ENCODE measurements at regions not wholly inside any gene's neighbourhood (a gene's known extent, or its start where the extent isn't known, plus 50 kb on each side); places are given as distances from the start of the nearest gene placed in this dataset.

DNA sequence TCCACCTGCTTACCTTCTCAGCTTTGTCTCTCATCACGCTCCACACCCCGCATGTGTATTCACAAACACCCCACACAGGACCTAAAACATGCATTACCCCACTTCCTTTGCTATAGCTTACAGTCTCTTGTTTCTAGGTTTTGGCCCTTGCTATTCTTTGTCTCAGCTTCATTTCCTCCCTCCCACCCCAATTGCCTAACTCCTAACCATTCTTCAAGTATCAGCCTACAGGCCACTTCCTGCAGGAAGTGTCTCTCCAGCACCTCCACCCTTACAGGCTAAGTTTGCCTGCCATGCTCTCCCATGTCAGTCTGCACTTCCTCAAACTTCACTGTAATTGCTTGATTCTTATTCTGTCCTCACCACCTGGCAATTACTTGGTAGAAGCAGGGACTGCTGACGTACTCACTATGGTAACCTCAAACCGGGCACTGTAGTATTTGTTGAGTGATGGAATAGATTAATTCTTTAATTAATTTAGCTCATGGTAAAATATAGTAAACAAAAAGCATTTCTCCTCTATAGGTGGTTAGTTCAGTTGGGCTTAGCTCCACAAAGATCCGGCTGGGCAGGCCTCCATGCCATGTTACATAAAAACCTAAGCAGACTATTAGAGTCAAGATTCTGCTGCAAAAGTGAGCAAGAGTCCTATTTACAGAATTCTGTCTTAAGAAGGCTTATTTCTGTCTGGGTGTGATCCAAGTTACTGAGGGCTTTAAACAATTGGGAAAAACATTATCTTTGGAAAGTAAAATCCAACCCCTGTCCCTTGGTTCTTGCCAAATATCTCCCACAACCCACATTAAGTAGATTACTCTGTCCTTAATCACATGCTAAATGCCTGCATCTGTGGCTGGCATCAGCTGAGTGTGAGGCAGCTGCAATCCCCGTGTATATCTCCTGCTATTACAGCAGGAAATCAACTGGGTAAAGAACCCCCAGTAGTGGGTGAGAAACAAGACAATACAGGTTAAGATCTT, 124.7 kb upstream of the CPEB2 start:
- POLR2A ChIA-PET: no interaction called here
- no peaks in the 10 kb centered on the region for H3K36me3 ChIP-seq (ENCODE audit: control insufficient read depth in 2 of 2, insufficient read depth in 1 of 2, low read length in 2 of 2)
- H3K4me3 ChIP-seq (ENCODE audit: low read depth, low read length): no peak overlapping the region
- H3K9me3 ChIP-seq (ENCODE audit: control insufficient read depth, insufficient read depth, low read depth, low read length): no peaks in the 10 kb centered on the region
- TF ChIP-seq ZNF560 (tag by site-specific recombination; IDR thresholded peaks at IDR 0.05; ENCODE audit: borderline replicate concordance): no peak
- TF ChIP-seq HOXA7 (CRISPR knock-in tag; IDR thresholded peaks at IDR 0.05; ENCODE audit: borderline replicate concordance): no peak
- TF ChIP-seq, protein P1, sequence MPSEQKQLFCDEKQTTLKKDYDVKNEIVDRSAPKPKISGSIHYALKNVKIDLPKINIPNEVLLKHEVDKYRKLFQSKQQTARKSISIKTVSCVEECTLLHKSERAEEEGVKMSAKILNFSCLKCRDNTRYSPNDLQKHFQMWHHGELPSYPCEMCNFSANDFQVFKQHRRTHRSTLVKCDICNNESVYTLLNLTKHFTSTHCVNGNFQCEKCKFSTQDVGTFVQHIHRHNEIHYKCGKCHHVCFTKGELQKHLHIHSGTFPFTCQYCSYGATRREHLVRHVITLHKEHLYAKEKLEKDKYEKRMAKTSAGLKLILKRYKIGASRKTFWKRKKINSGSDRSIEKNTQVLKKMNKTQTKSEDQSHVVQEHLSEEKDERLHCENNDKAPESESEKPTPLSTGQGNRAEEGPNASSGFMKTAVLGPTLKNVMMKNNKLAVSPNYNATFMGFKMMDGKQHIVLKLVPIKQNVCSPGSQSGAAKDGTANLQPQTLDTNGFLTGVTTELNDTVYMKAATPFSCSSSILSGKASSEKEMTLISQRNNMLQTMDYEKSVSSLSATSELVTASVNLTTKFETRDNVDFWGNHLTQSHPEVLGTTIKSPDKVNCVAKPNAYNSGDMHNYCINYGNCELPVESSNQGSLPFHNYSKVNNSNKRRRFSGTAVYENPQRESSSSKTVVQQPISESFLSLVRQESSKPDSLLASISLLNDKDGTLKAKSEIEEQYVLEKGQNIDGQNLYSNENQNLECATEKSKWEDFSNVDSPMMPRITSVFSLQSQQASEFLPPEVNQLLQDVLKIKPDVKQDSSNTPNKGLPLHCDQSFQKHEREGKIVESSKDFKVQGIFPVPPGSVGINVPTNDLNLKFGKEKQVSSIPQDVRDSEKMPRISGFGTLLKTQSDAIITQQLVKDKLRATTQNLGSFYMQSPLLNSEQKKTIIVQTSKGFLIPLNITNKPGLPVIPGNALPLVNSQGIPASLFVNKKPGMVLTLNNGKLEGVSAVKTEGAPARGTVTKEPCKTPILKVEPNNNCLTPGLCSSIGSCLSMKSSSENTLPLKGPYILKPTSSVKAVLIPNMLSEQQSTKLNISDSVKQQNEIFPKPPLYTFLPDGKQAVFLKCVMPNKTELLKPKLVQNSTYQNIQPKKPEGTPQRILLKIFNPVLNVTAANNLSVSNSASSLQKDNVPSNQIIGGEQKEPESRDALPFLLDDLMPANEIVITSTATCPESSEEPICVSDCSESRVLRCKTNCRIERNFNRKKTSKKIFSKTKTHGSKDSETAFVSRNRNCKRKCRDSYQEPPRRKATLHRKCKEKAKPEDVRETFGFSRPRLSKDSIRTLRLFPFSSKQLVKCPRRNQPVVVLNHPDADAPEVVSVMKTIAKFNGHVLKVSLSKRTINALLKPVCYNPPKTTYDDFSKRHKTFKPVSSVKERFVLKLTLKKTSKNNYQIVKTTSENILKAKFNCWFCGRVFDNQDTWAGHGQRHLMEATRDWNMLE (tag by site-specific recombination; conservative IDR thresholded peaks at IDR 0.05; ENCODE audit: low read depth): no peak
- TF ChIP-seq KLF7 (tag by site-specific recombination; IDR thresholded peaks at IDR 0.05; ENCODE audit: borderline replicate concordance): no peak
- no peak for TF ChIP-seq SP2 (tag by site-specific recombination; IDR thresholded peaks at IDR 0.05)
- TF ChIP-seq ZNF426 (tag by site-specific recombination; IDR thresholded peaks at IDR 0.05): no peak
- TF ChIP-seq FEZF1 (tag by site-specific recombination; IDR thresholded peaks at IDR 0.05): no peak
- TF ChIP-seq ZNF530 (tag by site-specific recombination; IDR thresholded peaks at IDR 0.05; ENCODE audit: low read depth): no peak
- TF ChIP-seq KLF1 (tag by site-specific recombination; IDR thresholded peaks at IDR 0.05): no peak
- no peak for TF ChIP-seq PRDM1 (tag by site-specific recombination; IDR thresholded peaks at IDR 0.05)
- TF ChIP-seq, protein P2, sequence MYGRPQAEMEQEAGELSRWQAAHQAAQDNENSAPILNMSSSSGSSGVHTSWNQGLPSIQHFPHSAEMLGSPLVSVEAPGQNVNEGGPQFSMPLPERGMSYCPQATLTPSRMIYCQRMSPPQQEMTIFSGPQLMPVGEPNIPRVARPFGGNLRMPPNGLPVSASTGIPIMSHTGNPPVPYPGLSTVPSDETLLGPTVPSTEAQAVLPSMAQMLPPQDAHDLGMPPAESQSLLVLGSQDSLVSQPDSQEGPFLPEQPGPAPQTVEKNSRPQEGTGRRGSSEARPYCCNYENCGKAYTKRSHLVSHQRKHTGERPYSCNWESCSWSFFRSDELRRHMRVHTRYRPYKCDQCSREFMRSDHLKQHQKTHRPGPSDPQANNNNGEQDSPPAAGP (tag by site-specific recombination; IDR thresholded peaks at IDR 0.05): no peak
- TF ChIP-seq ZNF660 (tag by site-specific recombination; IDR thresholded peaks at IDR 0.05): no peak
- TF ChIP-seq GFI1B (tag by site-specific recombination; IDR thresholded peaks at IDR 0.05): no peak
- TF ChIP-seq BCL11B (tag by site-specific recombination; IDR thresholded peaks at IDR 0.05; ENCODE audit: low read depth): no peak
- H3K4me1 ChIP-seq (ENCODE audit: control insufficient read depth, insufficient read depth, low read length): no peaks in the 10 kb centered on the region
- no peak overlapping the region for H3K27ac ChIP-seq (ENCODE audit: extremely low read depth, low read depth, low read length)
- CTCF ChIA-PET: no interaction called here

DNA sequence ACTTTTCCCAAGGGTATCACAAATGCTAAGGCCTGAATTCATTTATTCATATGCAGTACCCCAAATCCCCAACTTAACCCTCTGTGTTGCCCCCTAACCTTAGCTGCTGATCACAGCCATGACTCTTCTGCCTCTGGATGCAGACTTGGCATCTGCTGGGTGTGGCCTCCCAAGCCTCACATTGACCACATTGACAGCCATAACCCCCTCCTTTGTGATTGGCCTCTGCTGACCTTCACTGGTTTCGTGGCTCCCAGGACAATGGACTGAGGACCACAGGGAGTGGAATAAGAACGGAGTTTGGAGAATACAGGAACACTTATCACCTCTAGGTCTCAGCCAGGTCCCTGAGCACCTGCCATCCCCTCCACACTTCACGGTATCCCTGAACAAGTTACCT, 123.6 kb upstream of the CPEB2 start:
- ChIA-PET CTCF (no interaction called here), POLR2A (no interaction called here)
- Histone ChIP-seq H3K4me1 (ENCODE audit: control insufficient read depth, insufficient read depth, low read length) (no peaks in the 10 kb centered on the region), H3K4me3 (ENCODE audit: low read depth, low read length) (no peak overlapping the region), H3K9me3 (ENCODE audit: control insufficient read depth, insufficient read depth, low read depth, low read length) (no peaks in the 10 kb centered on the region), H3K27ac (ENCODE audit: extremely low read depth, low read depth, low read length) (no peak overlapping the region), H3K36me3 (ENCODE audit: control insufficient read depth in 2 of 2, insufficient read depth in 1 of 2, low read length in 2 of 2) (no peaks in the 10 kb centered on the region)
- TF ChIP-seq HOXC10 (CRISPR knock-in tag; IDR thresholded peaks at IDR 0.05): no peak
- no peak for TF ChIP-seq ZNF2 (tag by site-specific recombination; IDR thresholded peaks at IDR 0.05)
- no peak for TF ChIP-seq ZIC2 (tag by site-specific recombination; IDR thresholded peaks at IDR 0.05)
- no peak for TF ChIP-seq ZNF585B (tag by site-specific recombination; IDR thresholded peaks at IDR 0.05)
- TF ChIP-seq, protein P3, sequence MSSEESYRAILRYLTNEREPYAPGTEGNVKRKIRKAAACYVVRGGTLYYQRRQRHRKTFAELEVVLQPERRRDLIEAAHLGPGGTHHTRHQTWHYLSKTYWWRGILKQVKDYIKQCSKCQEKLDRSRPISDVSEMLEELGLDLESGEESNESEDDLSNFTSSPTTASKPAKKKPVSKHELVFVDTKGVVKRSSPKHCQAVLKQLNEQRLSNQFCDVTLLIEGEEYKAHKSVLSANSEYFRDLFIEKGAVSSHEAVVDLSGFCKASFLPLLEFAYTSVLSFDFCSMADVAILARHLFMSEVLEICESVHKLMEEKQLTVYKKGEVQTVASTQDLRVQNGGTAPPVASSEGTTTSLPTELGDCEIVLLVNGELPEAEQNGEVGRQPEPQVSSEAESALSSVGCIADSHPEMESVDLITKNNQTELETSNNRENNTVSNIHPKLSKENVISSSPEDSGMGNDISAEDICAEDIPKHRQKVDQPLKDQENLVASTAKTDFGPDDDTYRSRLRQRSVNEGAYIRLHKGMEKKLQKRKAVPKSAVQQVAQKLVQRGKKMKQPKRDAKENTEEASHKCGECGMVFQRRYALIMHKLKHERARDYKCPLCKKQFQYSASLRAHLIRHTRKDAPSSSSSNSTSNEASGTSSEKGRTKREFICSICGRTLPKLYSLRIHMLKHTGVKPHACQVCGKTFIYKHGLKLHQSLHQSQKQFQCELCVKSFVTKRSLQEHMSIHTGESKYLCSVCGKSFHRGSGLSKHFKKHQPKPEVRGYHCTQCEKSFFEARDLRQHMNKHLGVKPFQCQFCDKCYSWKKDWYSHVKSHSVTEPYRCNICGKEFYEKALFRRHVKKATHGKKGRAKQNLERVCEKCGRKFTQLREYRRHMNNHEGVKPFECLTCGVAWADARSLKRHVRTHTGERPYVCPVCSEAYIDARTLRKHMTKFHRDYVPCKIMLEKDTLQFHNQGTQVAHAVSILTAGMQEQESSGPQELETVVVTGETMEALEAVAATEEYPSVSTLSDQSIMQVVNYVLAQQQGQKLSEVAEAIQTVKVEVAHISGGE (tag by site-specific recombination; conservative IDR thresholded peaks at IDR 0.05; ENCODE audit: low read depth): no peak
- TF ChIP-seq KLF16 (tag by site-specific recombination; IDR thresholded peaks at IDR 0.05): no peak
- TF ChIP-seq ZNF610 (tag by site-specific recombination; IDR thresholded peaks at IDR 0.05; ENCODE audit: borderline replicate concordance): no peak

Measured in HEK293 (cell line).